ENCODE measurements at regions not wholly inside any gene's neighbourhood (a gene's known extent, or its start where the extent isn't known, plus 50 kb on each side); places are given as distances from the start of the nearest gene placed in this dataset.
"Not testable (repeated sequence)": the region's sequence is repeated elsewhere in the genome, so short reads cannot be mapped to it uniquely, and the experiment has no call there.

DNA sequence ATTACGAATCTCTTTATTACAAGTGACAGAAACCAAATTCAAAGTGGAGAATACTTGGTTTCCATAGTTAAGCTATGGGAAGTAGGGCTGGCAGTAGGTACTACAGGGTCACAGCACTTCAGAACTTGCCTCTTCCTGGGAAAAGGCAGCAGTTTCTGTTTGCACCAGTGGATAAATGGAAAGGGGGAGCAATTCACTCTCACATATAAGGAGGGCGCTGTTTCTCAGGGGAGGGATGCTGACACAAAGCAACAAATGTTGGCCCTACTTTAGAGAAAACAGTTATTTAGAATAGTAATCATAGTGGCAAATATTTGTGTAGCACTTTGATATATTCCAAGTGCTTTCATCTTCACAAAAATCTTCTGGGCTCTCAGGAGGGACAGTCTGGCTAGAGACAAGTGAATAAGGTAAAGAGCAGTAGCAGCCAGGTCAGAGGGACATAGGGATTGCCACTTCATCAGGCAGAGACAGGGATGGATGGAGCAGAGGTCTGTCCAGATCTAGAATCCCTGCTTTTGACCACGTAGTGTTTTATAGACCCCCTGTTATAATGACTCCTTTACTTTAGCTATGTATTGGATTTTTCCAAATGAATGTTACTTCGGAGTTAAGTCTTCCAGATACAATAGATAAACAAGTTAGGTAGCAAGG lies 554.8 kb upstream of the SGCD start:
- peak; percentile 41 for DNase-seq (ENCODE audit: low spot score)

- DNase-seq (ENCODE audit: low spot score) = no peak
These were observed 553.3 kb upstream of the SGCD start for GRCh38 chr5:155773680-155774079.

DNA sequence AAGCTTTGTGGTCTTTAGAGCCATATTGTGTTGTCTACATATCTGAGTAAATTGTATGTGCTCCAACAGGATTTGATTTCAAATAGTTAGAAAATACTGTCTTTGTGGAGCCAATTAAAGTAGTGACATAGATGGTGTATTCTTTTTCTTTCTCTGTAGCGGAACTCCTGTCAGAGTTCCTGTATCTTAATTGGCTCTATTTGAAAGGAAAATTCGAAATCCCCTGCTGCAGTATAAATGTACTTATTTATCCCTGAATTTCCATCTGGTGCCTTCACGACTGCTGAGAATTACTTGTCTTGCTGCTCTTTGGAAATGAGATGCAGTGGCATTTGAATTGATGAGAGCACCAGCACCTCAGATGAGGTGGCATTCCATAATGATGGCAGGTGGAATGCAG lies 546.7 kb upstream of the SGCD start:
- DNase-seq (ENCODE audit: low spot score) = no peak

GRCh38 chr5:155783246-155783645 lies 543.7 kb upstream of the SGCD start:
- no peak for DNase-seq (ENCODE audit: low spot score)

DNA sequence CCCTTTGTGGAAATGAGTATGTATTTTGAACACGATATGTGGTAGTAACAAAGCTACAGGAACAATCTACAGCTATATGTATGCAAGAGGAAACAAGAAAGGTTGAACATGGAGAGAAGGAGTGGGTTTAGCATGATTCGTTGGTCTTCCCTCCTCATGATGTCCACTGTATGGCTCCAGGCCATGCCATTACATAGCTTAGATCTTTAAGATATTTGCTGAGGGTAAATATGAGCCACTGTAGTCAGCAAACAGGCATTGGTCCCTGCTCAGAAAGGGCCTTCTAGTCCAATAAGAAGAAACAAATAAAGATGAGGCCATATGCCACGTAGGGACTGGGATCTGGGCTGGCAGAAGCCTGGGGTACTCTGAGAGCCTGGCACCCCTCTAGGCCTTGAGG lies 543.2 kb upstream of the SGCD start:
- no peak for DNase-seq (ENCODE audit: low spot score)

DNA sequence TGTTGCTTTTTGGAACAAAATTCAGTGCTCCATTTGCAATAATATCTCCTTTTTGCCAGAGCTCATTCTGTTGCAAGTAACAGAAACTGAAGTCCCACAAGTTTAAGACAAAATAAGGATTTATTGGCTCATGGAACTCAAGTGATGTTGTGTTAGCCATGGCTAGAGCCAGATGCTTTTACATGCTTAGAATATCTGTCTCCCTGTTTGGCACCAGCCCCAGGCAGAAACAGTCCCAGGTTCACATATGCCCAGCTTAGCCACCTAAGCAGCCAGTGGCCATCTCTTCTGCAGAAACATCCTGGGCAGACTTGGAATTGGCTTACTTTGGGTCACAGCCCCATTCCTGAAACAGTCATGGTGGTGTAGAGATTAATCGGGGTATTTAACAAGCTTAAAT lies 540.9 kb upstream of the SGCD start:
- DNase-seq (ENCODE audit: low spot score) = no peak

DNA sequence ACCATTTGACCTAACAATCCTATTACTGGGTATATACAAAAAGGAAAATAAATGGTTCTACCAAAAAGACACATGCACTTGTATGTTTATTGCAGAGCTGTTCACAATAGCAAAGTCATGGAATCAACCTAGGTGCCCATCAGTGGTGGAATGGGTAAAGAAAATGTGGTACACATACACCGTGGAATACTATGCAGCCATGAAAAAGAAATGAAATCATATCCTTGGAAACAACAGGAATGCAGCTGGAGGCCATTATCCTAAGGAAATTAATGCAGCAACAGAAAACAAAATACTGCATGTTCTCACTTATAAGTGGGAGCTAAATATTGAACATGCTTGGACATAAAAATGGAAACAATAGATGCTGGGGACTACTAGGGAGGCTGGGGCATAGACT lies 534.1 kb upstream of the SGCD start:
- no peak for DNase-seq (ENCODE audit: low spot score)

DNA sequence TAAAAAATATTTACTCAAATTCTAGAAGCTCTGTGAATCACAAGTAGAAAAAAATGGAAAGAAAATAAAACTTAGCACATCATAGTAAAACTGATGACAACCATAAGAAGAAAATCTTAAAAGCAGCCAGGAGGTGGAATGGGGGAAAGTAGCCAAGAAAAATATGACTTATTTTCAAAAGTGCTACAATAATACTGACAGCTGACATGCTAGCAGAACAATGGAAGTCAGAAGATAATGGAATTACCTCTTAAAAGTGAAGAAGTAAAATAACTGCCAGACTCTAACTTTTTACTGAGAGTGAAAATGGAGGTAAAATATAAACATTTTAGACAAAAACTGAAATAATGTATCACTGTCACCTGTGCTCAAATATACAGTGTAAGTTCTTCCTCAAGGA lies 532.2 kb upstream of the SGCD start:
- DNase-seq (ENCODE audit: low spot score) = no peak

DNA sequence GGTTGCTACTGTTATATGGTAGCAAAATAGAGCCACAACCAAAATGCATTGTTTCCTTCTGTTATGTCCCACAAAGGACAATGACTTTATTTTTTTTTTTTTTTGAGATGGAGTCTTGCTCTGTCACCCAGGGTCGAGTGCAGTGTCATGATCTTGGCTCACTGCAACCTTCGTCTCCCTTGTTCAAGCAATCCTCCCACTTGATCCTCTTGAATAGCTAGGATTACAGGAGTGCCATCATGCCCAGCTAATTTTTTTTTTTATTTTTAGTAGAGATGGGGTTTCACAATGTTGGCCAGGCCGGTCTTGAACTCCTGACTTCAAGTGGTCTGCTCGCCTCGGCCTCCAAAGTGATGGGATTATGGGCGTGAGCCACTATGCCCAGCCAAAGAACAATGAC lies 527.7 kb upstream of the SGCD start:
- DNase-seq (ENCODE audit: low spot score) = no peak

DNA sequence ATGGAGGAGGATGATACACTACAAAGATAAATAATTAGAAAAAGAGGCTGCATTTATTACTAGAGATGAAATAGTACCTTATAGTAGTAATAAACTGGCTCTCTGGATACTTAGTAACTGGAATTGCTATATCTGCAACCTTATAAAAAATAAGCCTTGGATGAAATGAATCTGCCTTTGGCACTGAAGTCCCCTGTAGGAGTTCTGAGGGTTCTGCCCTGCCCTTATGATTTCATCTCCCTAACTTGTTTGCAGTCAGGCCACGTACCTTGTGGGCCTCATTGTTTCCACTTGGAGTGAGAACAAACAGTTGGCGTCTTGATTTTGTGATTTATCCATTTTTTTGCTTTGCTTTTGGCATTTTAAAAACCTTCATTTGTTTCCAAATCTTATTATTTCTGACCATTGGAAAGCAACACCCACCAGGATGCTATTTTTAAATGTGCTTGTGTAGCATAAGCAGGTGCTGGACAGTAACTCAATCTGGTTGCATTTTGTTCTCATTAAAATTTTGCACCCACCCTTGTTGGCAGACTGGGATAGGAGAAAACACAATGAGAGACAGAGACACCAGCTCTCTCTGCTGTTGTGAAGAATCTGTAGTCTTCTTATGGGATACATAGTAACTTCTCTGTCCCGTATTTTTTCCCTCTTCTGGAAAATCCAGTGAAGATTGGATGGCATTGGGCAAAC lies 518.9 kb upstream of the SGCD start:
- no peak for DNase-seq (ENCODE audit: low spot score)

GRCh38 chr5:155815248-155815647 lies 511.7 kb upstream of the SGCD start:
- no peak for DNase-seq (ENCODE audit: low spot score)

- peak; percentile 21 for DNase-seq (ENCODE audit: low spot score)
These were observed 504.8 kb upstream of the SGCD start for GRCh38 chr5:155822177-155822576.

GRCh38 chr5:155826611-155827507 lies 500.1 kb upstream of the SGCD start:
- no peak for DNase-seq (ENCODE audit: low spot score)

GRCh38 chr5:155827508-155827815 lies 499.5 kb upstream of the SGCD start:
- DNase-seq (ENCODE audit: low spot score) = not testable (repeated sequence)

DNA sequence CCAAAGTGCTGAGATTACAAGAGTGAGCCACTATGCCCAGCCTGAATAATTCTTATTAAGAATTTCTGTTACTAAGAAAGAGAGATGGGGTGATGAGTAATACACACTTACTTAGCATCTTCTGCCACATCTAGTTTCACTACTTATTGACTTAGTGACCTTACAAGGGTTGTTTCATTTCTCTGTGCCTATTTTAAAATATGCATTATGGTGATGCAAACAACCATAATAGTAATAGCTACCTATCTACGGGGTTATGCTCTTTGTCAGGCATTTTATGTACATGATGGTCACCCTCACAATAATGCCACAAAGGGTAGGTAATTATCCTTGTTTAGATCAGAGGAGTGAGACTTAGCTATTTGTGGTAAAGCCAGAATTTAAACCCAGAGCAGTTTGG lies 499.0 kb upstream of the SGCD start:
- DNase-seq (ENCODE audit: low spot score) = no peak

DNA sequence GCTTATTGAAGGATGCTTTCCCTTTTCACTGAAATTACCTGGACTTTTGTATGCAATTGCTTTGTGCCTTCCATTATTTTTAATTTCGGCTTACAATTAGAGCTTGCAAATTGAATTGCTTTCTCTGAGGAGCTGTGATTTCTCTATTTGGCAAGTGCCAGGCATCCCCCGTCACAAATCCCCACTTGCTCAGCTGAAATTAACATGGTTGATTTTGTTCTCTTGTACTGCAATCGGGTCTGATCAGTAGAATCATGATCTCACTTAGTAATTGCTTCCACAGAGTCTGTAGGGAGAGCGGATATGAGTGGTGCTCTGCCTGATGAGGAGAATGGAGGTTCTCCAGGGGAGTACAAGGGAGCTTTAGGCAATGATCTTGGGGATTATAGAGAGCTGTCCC lies 495.5 kb upstream of the SGCD start:
- DNase-seq (ENCODE audit: low spot score) = no peak

- no peak for DNase-seq (ENCODE audit: low spot score)
These were observed 493.7 kb upstream of the SGCD start for GRCh38 chr5:155833287-155833686.

DNA sequence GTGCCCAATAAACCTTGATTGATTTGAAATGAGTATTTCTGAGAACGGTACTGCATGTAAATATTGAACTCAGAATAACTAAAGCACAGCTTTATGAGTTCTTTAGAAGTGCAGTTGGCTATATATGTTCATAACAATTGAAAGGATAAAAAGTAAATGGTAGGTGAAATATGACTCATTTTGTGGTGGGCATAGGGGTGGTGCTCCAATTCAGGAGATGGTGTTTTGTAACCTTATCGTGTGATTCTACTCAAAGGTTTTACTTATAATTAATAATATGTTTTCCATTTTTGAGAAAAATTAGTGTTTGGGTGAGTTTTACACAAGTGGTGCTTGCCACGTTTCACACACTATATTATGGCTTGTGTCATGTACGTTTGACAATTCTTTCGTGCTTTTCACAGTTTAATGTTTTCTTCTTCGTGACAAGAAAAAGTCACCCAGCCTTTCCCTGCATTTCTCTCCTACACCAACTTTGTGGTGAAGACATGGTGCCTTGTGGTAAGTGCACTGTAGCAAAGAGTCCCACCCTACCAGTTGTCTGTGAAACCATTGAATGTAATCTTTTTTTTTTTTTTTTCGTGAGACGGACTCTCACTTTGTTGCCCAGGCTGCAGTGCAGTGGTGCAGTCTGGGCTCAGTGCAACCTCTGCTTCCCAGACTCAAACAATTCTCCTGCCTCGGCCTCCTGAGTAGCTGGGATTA lies 492.5 kb upstream of the SGCD start:
- no peak for DNase-seq (ENCODE audit: low spot score)

DNA sequence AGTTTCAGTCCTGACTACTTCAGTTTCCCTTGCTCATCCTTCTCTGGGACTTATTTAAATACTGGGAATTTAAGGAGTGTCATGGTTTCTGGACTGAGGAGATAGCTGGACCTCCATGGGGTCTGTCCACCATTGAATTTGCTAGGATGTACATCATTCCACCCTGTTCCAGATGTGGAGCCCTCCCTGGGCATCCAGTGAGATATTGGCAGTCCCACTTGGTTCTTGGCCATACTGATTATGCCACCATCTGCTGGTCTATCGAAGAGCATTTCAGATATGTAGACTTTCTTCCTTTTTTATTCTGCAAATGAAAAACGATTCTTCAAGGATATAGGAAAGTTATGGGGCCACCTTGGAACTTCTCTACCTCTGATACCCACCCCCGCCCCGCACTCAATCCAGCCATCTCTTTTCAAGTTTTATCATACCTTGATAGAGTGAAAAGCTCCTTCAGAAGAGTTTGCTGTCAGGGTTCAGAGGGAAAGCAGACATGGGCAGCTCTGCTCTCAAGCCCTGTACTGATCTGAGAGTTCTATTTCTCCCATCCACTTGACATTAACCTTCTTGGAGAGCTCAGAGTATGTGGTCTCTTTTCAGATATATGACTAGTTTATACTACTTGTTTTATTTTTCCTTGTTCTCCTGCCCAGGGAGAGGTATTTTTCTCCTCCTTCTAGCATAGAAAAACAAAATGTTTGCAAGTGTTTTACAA lies 490.7 kb upstream of the SGCD start:
- no peak for DNase-seq (ENCODE audit: low spot score)

GRCh38 chr5:155838394-155838793 lies 488.6 kb upstream of the SGCD start:
- no peak for DNase-seq (ENCODE audit: low spot score)

DNA sequence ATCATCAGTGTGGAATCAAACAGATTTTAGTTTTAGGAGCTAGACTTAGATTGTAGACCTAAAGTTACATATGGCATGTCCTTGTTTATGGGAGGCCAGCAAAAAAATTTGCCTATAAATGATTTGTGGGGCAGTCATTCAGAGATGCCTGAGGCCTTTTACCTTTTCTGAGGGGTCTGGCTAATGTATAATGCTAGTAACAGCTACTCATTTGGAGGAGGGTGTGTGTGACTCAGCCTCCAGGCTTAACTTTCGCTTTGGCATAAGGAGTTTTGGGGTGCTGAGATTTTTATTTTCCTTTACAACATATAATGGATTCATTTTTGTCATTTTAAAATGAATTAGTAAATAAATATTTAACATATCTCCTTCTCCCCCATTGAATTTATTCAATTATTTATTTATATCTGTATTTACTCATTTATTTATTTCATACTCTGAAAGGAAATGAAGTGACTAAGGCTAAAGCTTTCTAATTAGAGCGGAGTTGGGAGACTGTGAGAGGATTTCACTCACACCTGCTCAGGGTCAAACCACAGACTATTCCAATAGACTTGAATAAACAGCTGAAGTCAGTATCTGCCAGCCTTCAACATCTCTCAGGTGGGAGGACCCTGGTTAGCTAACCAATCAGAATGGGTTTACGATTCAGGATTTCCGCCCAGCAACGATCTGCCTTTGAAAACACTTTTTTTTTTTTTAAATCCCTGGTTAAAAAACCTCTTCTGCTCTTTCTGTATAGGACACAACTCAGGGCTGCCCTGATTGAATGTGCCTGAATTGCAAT lies 487.5 kb upstream of the SGCD start:
- peak; percentile 46 for DNase-seq (ENCODE audit: low spot score)

All from iPS-NIHi11 (cell line).